IMR-90 (cell line): ENCODE measurements at regions not wholly inside any gene's neighbourhood (a gene's known extent, or its start where the extent isn't known, plus 50 kb on each side); places are given as distances from the start of the nearest gene placed in this dataset.

Experiments
- ATAC-seq: fragments of 200-7000 bp; cut with Tn5 transposase; 2 replicates; pipeline ENCODE4 v1.9.1; 2020; ENCODE audit warnings: low read depth, mild to moderate bottlenecking, moderate library complexity
- BruUV-seq: library from RNA; stranded (reverse); fragments of 400-500 nt; replicated peaks from 2 replicates; lab custom pipeline; 2021; lab: Mats Ljungman, UMichigan
- CTCF ChIA-PET: fragments of 300-600 bp; formaldehyde crosslinking; extraction: SDS; loops from one replicate; lab custom pipeline; 2021; ENCODE audit warnings: antibody characterized with exemption; lab: Yijun Ruan, JAX
- POLR2A ChIA-PET: fragments of 300-600 bp; sonication (Branson Sonifier 250); formaldehyde crosslinking; loops from one replicate; lab custom pipeline; 2022; ENCODE audit warnings: antibody characterized with exemption; ENCODE audit not compliant: unreplicated experiment; lab: Charles Lee
- DNase-seq: peaks from one replicate; pipeline ENCODE4 v3.0.0; 2013
- H2AFZ ChIP-seq: replicated peaks from 2 replicates; pipeline ENCODE3; 2013; ENCODE audit warnings: low read length, mild to moderate bottlenecking; ENCODE audit not compliant: poor library complexity
- H2AK5ac ChIP-seq: 2 replicates; pipeline ENCODE4 v1.6.1; 2013; ENCODE audit warnings: low read depth, low read length, inconsistent platforms
- H2AK9ac ChIP-seq: replicated peaks from 2 replicates; pipeline ENCODE3; 2013; ENCODE audit warnings: mild to moderate bottlenecking, low read depth, low read length, moderate library complexity; ENCODE audit not compliant: poor library complexity
- H2BK120ac ChIP-seq: 2 replicates; pipeline ENCODE4 v1.6.1; 2013; ENCODE audit warnings: low read depth, low read length, inconsistent platforms
- H2BK15ac ChIP-seq: 3 replicates; pipeline ENCODE4 v1.6.1; 2013; ENCODE audit warnings: low read depth, low read length, inconsistent platforms
- H2BK20ac ChIP-seq: 2 replicates; pipeline ENCODE4 v1.6.1; 2013; ENCODE audit warnings: low read depth, mild to moderate bottlenecking, inconsistent platforms, low read length, moderate library complexity
- H2BK5ac ChIP-seq: 2 replicates; pipeline ENCODE4 v1.6.1; 2013; ENCODE audit warnings: mild to moderate bottlenecking, low read depth, low read length, inconsistent platforms; ENCODE audit not compliant: poor library complexity, severe bottlenecking
- H3K14ac ChIP-seq: replicated peaks from 2 replicates; pipeline ENCODE4 v1.6.1; 2013; ENCODE audit warnings: low read depth, low read length, inconsistent platforms
- H3K18ac ChIP-seq: 2 replicates; pipeline ENCODE4 v1.6.1; 2013; ENCODE audit warnings: low read depth, low read length, control low read depth
- H3K23ac ChIP-seq: 2 replicates; pipeline ENCODE4 v1.6.1; 2013; ENCODE audit warnings: low read depth, low read length, inconsistent platforms
- H3K27ac ChIP-seq: 2 replicates; pipeline ENCODE4 v1.5.1; 2013; ENCODE audit warnings: mild to moderate bottlenecking, control low read depth, low read length; ENCODE audit not compliant: insufficient read depth
- H3K27me3 ChIP-seq: 2 replicates; pipeline ENCODE4 v1.6.1; 2013; ENCODE audit warnings: low read length; ENCODE audit not compliant: control insufficient read depth, insufficient read depth
- H3K36me3 ChIP-seq: 2 replicates; pipeline ENCODE4 v1.6.1; 2013; ENCODE audit warnings: low read length, mixed read lengths; ENCODE audit not compliant: control insufficient read depth, insufficient read depth
- H3K4ac ChIP-seq: 2 replicates; pipeline ENCODE4 v1.6.1; 2013; ENCODE audit warnings: low read depth, low read length, inconsistent platforms
- H3K4me1 ChIP-seq: 2 replicates; pipeline ENCODE4 v1.6.1; 2013; ENCODE audit warnings: low read length, mixed read lengths; ENCODE audit not compliant: control insufficient read depth, insufficient read depth
- H3K4me2 ChIP-seq: 2 replicates; pipeline ENCODE4 v1.6.1; 2013; ENCODE audit warnings: low read depth, mild to moderate bottlenecking, control low read depth, low read length, moderate library complexity
- H3K4me3 ChIP-seq: 2 replicates; pipeline ENCODE4 v1.5.1; 2013; ENCODE audit warnings: low read depth, mild to moderate bottlenecking, control low read depth, low read length, moderate library complexity; ENCODE audit not compliant: insufficient read depth
- H3K56ac ChIP-seq: 2 replicates; pipeline ENCODE4 v1.6.1; 2013; ENCODE audit warnings: low read length, inconsistent platforms; ENCODE audit not compliant: insufficient read depth; ENCODE audit errors: extremely low read depth
- H3K79me1 ChIP-seq, 2 experiments: 2 replicates each; pipeline ENCODE4 v1.6.1; 2013; ENCODE audit warnings: low read length in 2 of 2, inconsistent platforms in 1 of 2, low read depth in 1 of 2
- H3K9ac ChIP-seq: 2 replicates; pipeline ENCODE4 v1.6.1; 2013; ENCODE audit warnings: low read depth, low read length, control low read depth
- H3K9me1 ChIP-seq: 2 replicates; pipeline ENCODE4 v1.6.1; 2013; ENCODE audit warnings: low read length, inconsistent platforms; ENCODE audit not compliant: insufficient read depth
- H3K9me3 ChIP-seq: 2 replicates; pipeline ENCODE4 v1.6.1; 2013; ENCODE audit warnings: low read length; ENCODE audit not compliant: control insufficient read depth, insufficient read depth
- H4K20me1 ChIP-seq: 2 replicates; pipeline ENCODE4 v1.6.1; 2013; ENCODE audit warnings: low read length, inconsistent platforms; ENCODE audit not compliant: insufficient read depth
- H4K5ac ChIP-seq: 2 replicates; pipeline ENCODE4 v1.6.1; 2013; ENCODE audit warnings: mild to moderate bottlenecking, low read depth, low read length, control low read depth
- H4K8ac ChIP-seq, 2 experiments: 2 replicates each; pipeline ENCODE4 v1.6.1; 2013; ENCODE audit warnings: low read depth in 2 of 2, low read length in 2 of 2, control low read depth in 1 of 2, inconsistent platforms in 1 of 2
- H4K91ac ChIP-seq: 2 replicates; pipeline ENCODE4 v1.6.1; 2013; ENCODE audit warnings: low read depth, low read length, inconsistent platforms; ENCODE audit not compliant: insufficient read depth
- CEBPB ChIP-seq: IDR thresholded peaks from 2 replicates; pipeline ENCODE4 v1.6.1; 2012; ENCODE audit warnings: low read depth, low read length, improper control_type of control experiment
- CHD1 ChIP-seq: IDR thresholded peaks from 2 replicates; pipeline ENCODE4 v1.6.1; 2012; ENCODE audit warnings: low read depth, low read length, improper control_type of control experiment
- WGBS, 2 experiments: methylation state at CpG; one replicate each; pipeline versions ENCODE4 v1.1.5 to v1.1.7; 2013; ENCODE audit warnings: missing lambda C conversion rate in 2 of 2; ENCODE audit not compliant: insufficient read length in 1 of 2; ENCODE audit errors: extremely low coverage in 2 of 2; 5-methylcytosine and 5-hydroxymethylcytosine counted together
- dilution Hi-C: fragments of 300-500 bp; cut with HindIII; formaldehyde crosslinking; loops from one replicate; pipeline ENCODE4 v1.14.3; 2018; ENCODE audit warnings: low sequenced_read_pairs; ENCODE audit not compliant: unreplicated experiment
- in situ Hi-C: fragments of 300-500 bp; cut with MboI; formaldehyde crosslinking; loops from 3 replicates; pipeline ENCODE4 v1.14.3; 2019; ENCODE audit warnings: low sequenced_read_pairs, inconsistent platforms, mixed read lengths
- intact Hi-C: fragments of 100-400 bp; cut with micrococcal nuclease; formaldehyde crosslinking; loops from 2 replicates; pipeline ENCODE4 v1.10.0; 2022

DNA sequence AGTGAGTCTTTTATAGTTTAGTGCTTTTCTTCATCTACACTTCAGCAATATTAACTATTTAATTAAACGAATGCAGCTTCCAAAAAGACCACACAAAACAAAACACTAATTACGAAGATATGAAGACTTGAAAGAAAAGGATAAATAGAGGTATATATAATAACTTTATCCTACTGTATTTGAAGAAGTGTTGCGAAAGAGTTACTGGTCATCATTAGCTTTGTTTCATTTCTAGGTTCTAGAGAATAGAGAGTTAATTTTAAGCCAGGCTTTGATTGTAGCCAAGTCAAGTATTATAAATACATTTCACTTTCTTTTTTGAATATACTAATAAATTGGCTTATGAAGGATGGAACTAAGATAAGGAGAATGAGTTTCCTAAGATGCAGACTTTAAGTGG, 416.8 kb upstream of the GBE1 start:
- H3K27ac ChIP-seq: no peak overlapping the region
- H3K18ac ChIP-seq: no peak overlapping the region
- ATAC-seq: no peak
- BruUV-seq: no TSS peak
- H3K27me3 ChIP-seq: no peaks in the 10 kb centered on the region
- dilution Hi-C loops (no loop called here), in situ Hi-C loops (no loop called here), intact Hi-C loops (no loop called here)
- H2BK15ac ChIP-seq: no peak overlapping the region
- no peak overlapping the region for H3K23ac ChIP-seq
- no peak overlapping the region for H3K9ac ChIP-seq
- no peak overlapping the region for H2AK5ac ChIP-seq
- H3K36me3 ChIP-seq: no peaks in the 10 kb centered on the region
- H2AK9ac ChIP-seq: no peak overlapping the region
- DNase-seq: no peak
- no peak overlapping the region for H3K14ac ChIP-seq
- no peaks in the 10 kb centered on the region for H3K9me3 ChIP-seq
- H2BK5ac ChIP-seq: no peak overlapping the region
- peak; percentile 66 for TF ChIP-seq CEBPB
- TF ChIP-seq CHD1: no peak
- no peak overlapping the region for H2BK120ac ChIP-seq
- H4K20me1 ChIP-seq: no peaks in the 10 kb centered on the region
- H2BK20ac ChIP-seq: no peak overlapping the region
- no peak overlapping the region for H4K91ac ChIP-seq
- no peak overlapping the region for H3K4ac ChIP-seq
- H3K56ac ChIP-seq: no peak overlapping the region
- H3K4me1 ChIP-seq: no peaks in the 10 kb centered on the region
- H3K4me3 ChIP-seq: no peak overlapping the region
- H3K79me1 ChIP-seq: no peaks in the 10 kb centered on the region
- ChIA-PET POLR2A (no interaction called here), CTCF (no interaction called here)
- no peak overlapping the region for H4K8ac ChIP-seq
- H2AFZ ChIP-seq: no peak overlapping the region
- no peak overlapping the region for H4K5ac ChIP-seq
- H3K4me2 ChIP-seq: no peak overlapping the region
- no peaks in the 10 kb centered on the region for H3K9me1 ChIP-seq
- WGBS, 2 experiments: no CpG with 5 or more reads among the region's 3 CpGs
